GM21423 (cell line): ENCODE measurements at regions not wholly inside any gene's neighbourhood (a gene's known extent, or its start where the extent isn't known, plus 50 kb on each side); places are given as distances from the start of the nearest gene placed in this dataset.

ENCODE experiments used
- ATAC-seq: cut with Tn5 transposase; IDR thresholded peaks from one replicate; pipeline ENCODE4 v1.9.1; 2021; ENCODE audit warnings: mild to moderate bottlenecking, moderate library complexity; ENCODE audit not compliant: unreplicated experiment

DNA sequence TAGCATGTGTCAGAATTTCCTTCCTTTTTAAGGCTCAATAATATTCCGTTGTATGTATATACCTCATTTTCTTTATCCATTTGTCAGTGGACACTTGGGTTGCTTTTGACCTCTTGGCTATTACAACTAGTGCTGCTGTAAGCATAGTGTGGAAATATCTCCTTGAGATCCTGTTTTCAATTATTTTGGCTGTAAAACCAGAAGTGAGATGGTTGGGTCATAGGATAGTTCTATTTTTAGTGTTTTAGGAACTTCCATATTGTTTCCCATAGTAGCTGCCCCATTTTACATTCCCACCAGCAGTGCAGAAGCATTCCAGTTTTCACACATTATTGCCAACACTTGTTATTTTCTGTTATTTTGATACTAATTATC lies 70.4 kb upstream of the C15orf39 start:
- ATAC-seq: no peak

- no peak for ATAC-seq
Measured at GRCh38 chr15:75134748-75135147, 66.9 kb upstream of the C15orf39 start.

GRCh38 chr15:75136118-75136517 lies 65.6 kb upstream of the C15orf39 start:
- no peak for ATAC-seq

- no peak for ATAC-seq
Measured at GRCh38 chr15:75136758-75137157, 64.9 kb upstream of the C15orf39 start.

GRCh38 chr15:75138016-75138999 lies 63.4 kb upstream of the C15orf39 start:
- no peak for ATAC-seq

DNA sequence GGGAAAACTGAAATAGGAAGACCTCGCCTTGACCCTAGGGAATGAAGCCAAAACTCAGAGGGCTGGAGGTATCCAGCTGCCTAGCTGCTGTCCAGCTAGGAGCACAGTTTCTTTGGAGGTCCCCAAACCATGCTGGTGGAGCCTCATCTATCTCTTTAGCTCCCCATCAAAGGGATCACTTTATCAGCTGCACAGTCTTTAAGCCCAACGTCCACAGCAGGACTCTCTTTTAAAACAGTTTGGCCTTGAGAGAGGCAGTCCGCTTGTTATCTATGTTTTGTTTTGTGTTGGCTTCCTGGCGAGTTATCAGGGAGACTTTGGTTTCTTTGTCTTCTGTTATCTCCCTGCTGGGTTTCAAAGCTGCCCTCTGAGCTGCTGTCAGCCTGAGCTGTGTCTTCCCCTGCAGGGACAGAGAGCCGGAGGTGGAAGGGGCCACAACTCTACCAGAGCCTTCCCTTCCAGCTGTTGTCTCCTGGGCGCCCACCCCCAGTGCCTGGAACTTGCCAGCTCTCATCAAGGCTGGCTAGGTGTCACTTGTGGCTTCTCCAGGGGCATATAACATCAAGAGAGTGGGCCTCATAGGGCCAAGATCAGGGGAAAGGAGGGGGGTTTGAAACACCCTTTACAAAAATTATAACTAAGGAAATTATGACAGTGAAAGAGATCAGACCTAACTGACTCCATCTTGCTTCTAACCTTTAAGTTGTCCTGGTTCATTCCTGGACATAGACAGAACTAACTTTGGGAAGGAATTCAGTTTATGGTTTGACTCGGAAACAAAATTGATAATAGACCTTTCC lies 61.4 kb upstream of the C15orf39 start:
- no peak for ATAC-seq

GRCh38 chr15:75142499-75142898 lies 59.2 kb upstream of the C15orf39 start:
- ATAC-seq: no peak

DNA sequence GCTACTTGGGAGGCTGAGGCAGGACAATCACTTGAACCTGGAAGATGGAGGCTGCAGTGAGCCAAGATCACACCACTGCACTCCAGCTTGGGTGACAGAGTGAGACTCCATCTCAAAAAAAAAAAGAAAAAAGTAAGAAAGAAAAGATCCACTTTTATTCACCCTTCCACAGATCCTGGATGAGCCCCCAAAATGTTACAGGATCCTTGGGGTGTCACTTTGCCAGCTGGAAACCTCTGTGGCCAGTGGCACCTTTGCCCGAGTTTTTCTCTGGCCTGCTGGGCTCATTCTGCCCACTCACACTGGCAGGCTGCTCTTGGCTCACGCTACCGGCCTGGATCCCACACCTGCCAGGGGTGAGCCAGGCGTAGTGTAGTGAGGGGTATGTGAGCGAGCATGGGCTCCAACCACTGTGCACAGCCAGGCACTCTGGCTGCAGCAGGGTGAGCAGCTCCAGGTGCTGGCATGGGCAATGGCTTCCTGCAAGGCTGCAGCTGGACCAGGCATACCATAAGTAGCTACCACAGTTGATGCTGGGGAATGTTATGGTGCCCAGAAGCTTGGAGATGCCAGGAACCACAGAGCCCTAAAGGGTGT lies 57.8 kb upstream of the C15orf39 start:
- ATAC-seq: no peak

DNA sequence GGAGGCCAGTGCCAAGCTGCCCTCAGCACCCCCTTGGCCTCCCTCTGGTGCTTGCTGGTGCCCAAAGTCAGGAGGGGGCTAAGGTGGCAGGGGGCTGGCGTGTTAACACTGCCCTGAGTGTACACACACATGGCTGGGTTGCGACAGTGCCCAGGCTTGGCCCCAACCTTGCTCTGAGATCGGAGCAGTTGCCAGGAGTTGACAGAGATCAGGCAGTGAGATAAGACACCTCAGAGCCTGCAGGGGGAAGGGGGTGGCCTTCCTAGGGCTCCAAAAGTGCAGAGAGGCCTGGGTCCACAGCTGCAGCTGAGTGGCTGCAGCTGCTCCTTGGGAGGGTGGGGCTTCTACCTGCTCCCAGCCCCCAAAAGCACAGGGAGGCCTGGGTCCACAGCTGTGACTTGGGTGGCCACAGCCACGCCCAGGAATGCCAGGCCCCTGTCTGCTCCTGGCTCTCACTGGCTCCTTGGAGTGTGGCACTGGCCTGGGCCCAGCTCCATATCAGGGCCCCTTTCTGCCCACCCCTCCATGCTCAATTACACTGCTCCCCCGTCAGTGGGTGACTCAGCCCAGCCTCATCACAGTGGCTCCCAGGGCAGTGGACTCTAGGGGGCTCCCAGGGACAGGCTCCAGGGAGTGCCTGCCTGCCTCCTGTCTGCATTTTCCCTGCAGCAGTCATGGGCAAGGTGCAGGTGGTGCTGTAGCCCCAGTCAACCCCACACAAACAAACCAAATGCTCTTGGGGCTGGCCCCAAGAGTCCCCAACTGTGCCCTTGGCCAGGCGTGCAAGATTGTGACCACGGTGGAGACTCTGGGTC lies 56.4 kb upstream of the C15orf39 start:
- no peak for ATAC-seq

- ATAC-seq: no peak
Measured at GRCh38 chr15:75148280-75148679, 53.4 kb upstream of the C15orf39 start.

- ATAC-seq: no peak
Measured at GRCh38 chr15:75149867-75150709, 51.6 kb upstream of the C15orf39 start.

GRCh38 chr15:75151214-75152128 lies 50.2 kb upstream of the C15orf39 start:
- ATAC-seq: no peak
